OCI-LY1 (cell line): ENCODE measurements at regions not wholly inside any gene's neighbourhood (a gene's known extent, or its start where the extent isn't known, plus 50 kb on each side); places are given as distances from the start of the nearest gene placed in this dataset.

Experiments used
- H2AFZ ChIP-seq: fragments of 200-600 bp; sonication (generic), shearing (Covaris generic); 2 replicates; pipeline ENCODE4 v1.6.0; 2014; ENCODE audit warnings: antibody characterized with exemption, mild to moderate bottlenecking, low read length
- H3F3A ChIP-seq: fragments of 200-600 bp; sonication (generic), shearing (Covaris generic); 2 replicates; pipeline ENCODE4 v1.6.0; 2014; ENCODE audit warnings: mild to moderate bottlenecking, antibody characterized with exemption, low read length, moderate library complexity; ENCODE audit not compliant: insufficient read depth
- H3K27ac ChIP-seq: fragments of 200-600 bp; sonication (generic); 2 replicates; pipeline ENCODE4 v1.5.1; 2014; ENCODE audit warnings: low read length, mixed run types, mild to moderate bottlenecking, low read depth; ENCODE audit not compliant: poor library complexity, severe bottlenecking
- H3K27me3 ChIP-seq: fragments of 200-600 bp; sonication (generic); 2 replicates; pipeline ENCODE4 v1.6.0; 2014; ENCODE audit warnings: antibody characterized with exemption, mild to moderate bottlenecking, low read length, moderate library complexity; ENCODE audit not compliant: insufficient read depth
- H3K36me3 ChIP-seq: fragments of 200-600 bp; sonication (generic); 2 replicates; pipeline ENCODE4 v1.6.1; 2014; ENCODE audit warnings: mild to moderate bottlenecking, antibody characterized with exemption, low read length, moderate library complexity, mixed read lengths; ENCODE audit not compliant: insufficient read depth
- H3K4me1 ChIP-seq: fragments of 200-600 bp; sonication (generic); 2 replicates; pipeline ENCODE4 v1.5.1; 2014; ENCODE audit warnings: mild to moderate bottlenecking, low read length, moderate library complexity; ENCODE audit not compliant: insufficient read depth, severe bottlenecking
- H3K4me2 ChIP-seq: fragments of 200-600 bp; sonication (generic), shearing (Covaris generic); 2 replicates; pipeline ENCODE4 v1.6.1; 2014; ENCODE audit warnings: low read length
- H3K4me3 ChIP-seq: fragments of 200-600 bp; sonication (generic); 2 replicates; pipeline ENCODE4 v1.5.1; 2014; ENCODE audit warnings: low read length, low read depth, mild to moderate bottlenecking, mixed read lengths; ENCODE audit not compliant: poor library complexity, severe bottlenecking
- H3K79me2 ChIP-seq: fragments of 200-600 bp; shearing (Covaris generic); 2 replicates; pipeline ENCODE4 v1.6.1; 2016; ENCODE audit warnings: mixed run types, low read length, mixed read lengths; ENCODE audit not compliant: insufficient read depth
- H3K9ac ChIP-seq: fragments of 200-600 bp; sonication (generic), shearing (Covaris generic); 2 replicates; pipeline ENCODE4 v1.6.1; 2014; ENCODE audit warnings: mild to moderate bottlenecking, low read length, mixed read lengths
- H3K9me2 ChIP-seq: fragments of 200-600 bp; sonication (generic), shearing (Covaris generic); 2 replicates; pipeline ENCODE4 v1.6.1; 2014; ENCODE audit warnings: low read depth, mild to moderate bottlenecking, low read length, mixed read lengths
- H3K9me3 ChIP-seq: fragments of 200-600 bp; shearing (Covaris generic); 2 replicates; pipeline ENCODE4 v1.6.1; 2014; ENCODE audit warnings: low read length, mixed read lengths
- H4K20me1 ChIP-seq: fragments of 200-600 bp; sonication (generic), shearing (Covaris generic); 2 replicates; pipeline ENCODE4 v1.6.0; 2016; ENCODE audit warnings: mild to moderate bottlenecking, low read length; ENCODE audit not compliant: insufficient read depth
- CTCF ChIP-seq: fragments of 200-600 bp; sonication (generic), shearing (Covaris generic); IDR thresholded peaks from 2 replicates; pipeline ENCODE4 v1.5.1; 2017; ENCODE audit warnings: mild to moderate bottlenecking, antibody characterized with exemption, low read length, moderate library complexity, mixed read lengths
- EZH2 ChIP-seq: fragments of 200-600 bp; sonication (generic), shearing (Covaris generic); IDR thresholded peaks from 2 replicates; pipeline ENCODE4 v1.8.0; 2017; ENCODE audit warnings: borderline replicate concordance, mixed run types, mild to moderate bottlenecking, antibody characterized with exemption, low read length, moderate library complexity, mixed read lengths

- Histone ChIP-seq H3K4me2 (no peak overlapping the region), H4K20me1 (no peaks in the 10 kb centered on the region), H3K4me1 (peaks cover 20% of the 10 kb centered on the region), H3K27me3 (no peaks in the 10 kb centered on the region), H3K36me3 (no peaks in the 10 kb centered on the region), H3K9me2 (no peaks in the 10 kb centered on the region), H3K27ac (no peak overlapping the region), H3K9me3 (no peaks in the 10 kb centered on the region), H3K4me3 (no peak overlapping the region), H2AFZ (no peak overlapping the region), H3F3A (no peaks in the 10 kb centered on the region), H3K9ac (no peak overlapping the region), H3K79me2 (no peaks in the 10 kb centered on the region)
- TF ChIP-seq EZH2 = no peak
- TF ChIP-seq CTCF = no peak
Measured at GRCh38 chr6:105618247-105618646, 215.4 kb upstream of the PREP start.

GRCh38 chr6:105616521-105616920, 213.6 kb upstream of the PREP start:
- H3K4me1 ChIP-seq = peaks cover 23% of the 10 kb centered on the region
- H3F3A ChIP-seq = no peaks in the 10 kb centered on the region
- no peak overlapping the region for H3K4me2 ChIP-seq
- no peaks in the 10 kb centered on the region for H3K79me2 ChIP-seq
- H3K27me3 ChIP-seq = no peaks in the 10 kb centered on the region
- no peaks in the 10 kb centered on the region for H4K20me1 ChIP-seq
- no peak overlapping the region for H3K4me3 ChIP-seq
- no peak overlapping the region for H2AFZ ChIP-seq
- H3K9ac ChIP-seq = no peak overlapping the region
- no peak overlapping the region for H3K27ac ChIP-seq
- H3K9me3 ChIP-seq = no peaks in the 10 kb centered on the region
- H3K36me3 ChIP-seq = no peaks in the 10 kb centered on the region
- no peaks in the 10 kb centered on the region for H3K9me2 ChIP-seq
- no peak for TF ChIP-seq EZH2
- no peak for TF ChIP-seq CTCF

GRCh38 chr6:105611606-105612005, 208.7 kb upstream of the PREP start:
- H3K9ac ChIP-seq = no peak overlapping the region
- H3K9me3 ChIP-seq = no peaks in the 10 kb centered on the region
- no peak overlapping the region for H3K4me3 ChIP-seq
- no peak overlapping the region for H3K4me2 ChIP-seq
- peaks cover 22% of the 10 kb centered on the region for H3K4me1 ChIP-seq
- no peaks in the 10 kb centered on the region for H3K79me2 ChIP-seq
- H3K9me2 ChIP-seq = no peaks in the 10 kb centered on the region
- H3K27ac ChIP-seq = no peak overlapping the region
- no peaks in the 10 kb centered on the region for H3K27me3 ChIP-seq
- no peak for TF ChIP-seq CTCF
- TF ChIP-seq EZH2 = no peak
- no peaks in the 10 kb centered on the region for H3F3A ChIP-seq
- no peak overlapping the region for H2AFZ ChIP-seq
- no peaks in the 10 kb centered on the region for H3K36me3 ChIP-seq
- no peaks in the 10 kb centered on the region for H4K20me1 ChIP-seq
